ENCODE measurements at regions not wholly inside any gene's neighbourhood (a gene's known extent, or its start where the extent isn't known, plus 50 kb on each side); places are given as distances from the start of the nearest gene placed in this dataset.

DNA sequence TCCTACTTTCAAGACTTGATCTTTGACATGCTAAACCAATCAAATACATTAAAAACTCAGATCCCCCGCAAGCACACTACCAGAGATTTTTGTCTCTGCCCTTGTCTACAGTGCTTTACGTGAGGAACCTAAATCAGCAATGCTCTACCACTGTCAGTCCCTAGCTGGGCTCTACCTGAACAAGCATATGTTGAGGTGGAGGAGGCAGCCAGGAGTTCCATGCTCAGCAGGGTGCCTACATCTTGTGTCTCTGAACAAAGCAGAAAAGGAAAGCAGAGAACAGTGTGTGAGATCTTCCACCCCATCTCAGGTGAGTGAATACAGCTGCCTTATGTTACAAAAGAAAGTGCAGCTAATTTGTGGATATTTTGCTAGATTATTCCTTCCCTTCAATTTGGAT lies 255.0 kb downstream of the NDUFS4 start:
- DNase-seq (no peak), ATAC-seq (no peak)
- POLR2A ChIA-PET = no interaction called here
- Mint-ChIP-seq H3K27ac (no peak overlapping the region), H3K9me3 (no peaks in the 10 kb centered on the region), H3K27me3 (peaks cover 1% of the 10 kb centered on the region), H3K4me1 (ENCODE audit: low read depth) (no peaks in the 10 kb centered on the region), H3K36me3 (ENCODE audit: low read depth) (no peaks in the 10 kb centered on the region), H3K4me3 (no peak overlapping the region)
- intact Hi-C loops (cut with micrococcal nuclease) = no loop called here
- CTCF ChIA-PET = no interaction called here
- TF ChIP-seq, protein P1, sequence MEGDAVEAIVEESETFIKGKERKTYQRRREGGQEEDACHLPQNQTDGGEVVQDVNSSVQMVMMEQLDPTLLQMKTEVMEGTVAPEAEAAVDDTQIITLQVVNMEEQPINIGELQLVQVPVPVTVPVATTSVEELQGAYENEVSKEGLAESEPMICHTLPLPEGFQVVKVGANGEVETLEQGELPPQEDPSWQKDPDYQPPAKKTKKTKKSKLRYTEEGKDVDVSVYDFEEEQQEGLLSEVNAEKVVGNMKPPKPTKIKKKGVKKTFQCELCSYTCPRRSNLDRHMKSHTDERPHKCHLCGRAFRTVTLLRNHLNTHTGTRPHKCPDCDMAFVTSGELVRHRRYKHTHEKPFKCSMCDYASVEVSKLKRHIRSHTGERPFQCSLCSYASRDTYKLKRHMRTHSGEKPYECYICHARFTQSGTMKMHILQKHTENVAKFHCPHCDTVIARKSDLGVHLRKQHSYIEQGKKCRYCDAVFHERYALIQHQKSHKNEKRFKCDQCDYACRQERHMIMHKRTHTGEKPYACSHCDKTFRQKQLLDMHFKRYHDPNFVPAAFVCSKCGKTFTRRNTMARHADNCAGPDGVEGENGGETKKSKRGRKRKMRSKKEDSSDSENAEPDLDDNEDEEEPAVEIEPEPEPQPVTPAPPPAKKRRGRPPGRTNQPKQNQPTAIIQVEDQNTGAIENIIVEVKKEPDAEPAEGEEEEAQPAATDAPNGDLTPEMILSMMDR (IDR thresholded peaks at IDR 0.05) = no peak

DNA sequence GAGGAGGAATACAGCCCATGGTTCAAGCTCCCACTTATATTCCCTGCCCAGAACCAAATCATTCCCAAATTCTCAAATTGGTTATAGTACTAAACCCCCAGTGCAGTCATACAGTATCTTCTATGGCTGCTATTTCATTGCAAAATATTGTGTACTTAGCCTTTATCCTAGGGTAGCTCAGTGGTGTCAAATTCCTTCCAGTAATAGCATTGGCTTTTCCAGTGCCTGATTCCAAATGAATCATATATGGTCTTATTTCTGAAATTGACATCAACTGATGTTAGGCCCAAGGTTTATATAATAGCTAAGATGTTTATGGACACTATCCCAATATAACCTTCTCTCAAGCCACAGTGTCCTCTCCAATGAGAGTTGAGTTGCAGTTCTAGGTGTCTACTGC lies 256.7 kb downstream of the NDUFS4 start:
- Mint-ChIP-seq H3K27me3 (peaks cover 1% of the 10 kb centered on the region), H3K27ac (no peak overlapping the region), H3K36me3 (ENCODE audit: low read depth) (no peaks in the 10 kb centered on the region), H3K9me3 (no peaks in the 10 kb centered on the region), H3K4me1 (ENCODE audit: low read depth) (no peaks in the 10 kb centered on the region), H3K4me3 (no peak overlapping the region)
- no peak for DNase-seq
- TF ChIP-seq, protein P1 (IDR thresholded peaks at IDR 0.05) = no peak
- ATAC-seq = no peak
- ChIA-PET CTCF (no interaction called here), POLR2A (no interaction called here)
- intact Hi-C loops (cut with micrococcal nuclease) = no loop called here

DNA sequence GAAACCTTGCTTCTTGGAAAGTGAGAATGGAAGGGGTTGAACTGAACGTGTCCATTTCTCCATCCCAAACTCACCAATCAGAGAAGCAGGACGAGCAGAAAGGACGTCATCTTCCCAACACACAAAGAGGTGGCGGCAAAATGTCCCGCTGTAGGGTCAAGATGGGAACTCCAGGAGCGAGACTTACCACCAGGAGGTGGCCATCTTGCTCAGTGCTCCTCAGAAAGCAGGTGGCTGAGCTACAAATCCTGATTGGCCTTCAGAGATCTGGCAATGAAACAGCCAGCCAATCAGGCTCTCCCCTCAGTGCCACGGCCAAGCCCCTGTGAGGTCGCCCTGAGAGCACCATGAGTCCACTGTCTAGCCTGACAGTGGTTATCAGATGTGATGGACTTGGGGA lies 259.0 kb downstream of the NDUFS4 start:
- H3K4me1 Mint-ChIP-seq (ENCODE audit: low read depth) = no peaks in the 10 kb centered on the region
- ChIA-PET POLR2A (no interaction called here), CTCF (no interaction called here)
- H3K27me3 Mint-ChIP-seq = peaks cover 1% of the 10 kb centered on the region
- H3K4me3 Mint-ChIP-seq = no peak overlapping the region
- DNase-seq (no peak), ATAC-seq (no peak)
- TF ChIP-seq, protein P1 (IDR thresholded peaks at IDR 0.05) = no peak
- intact Hi-C loops (cut with micrococcal nuclease) = no loop called here
- H3K36me3 Mint-ChIP-seq (ENCODE audit: low read depth) = no peaks in the 10 kb centered on the region
- H3K9me3 Mint-ChIP-seq = no peaks in the 10 kb centered on the region
- no peak overlapping the region for H3K27ac Mint-ChIP-seq

DNA sequence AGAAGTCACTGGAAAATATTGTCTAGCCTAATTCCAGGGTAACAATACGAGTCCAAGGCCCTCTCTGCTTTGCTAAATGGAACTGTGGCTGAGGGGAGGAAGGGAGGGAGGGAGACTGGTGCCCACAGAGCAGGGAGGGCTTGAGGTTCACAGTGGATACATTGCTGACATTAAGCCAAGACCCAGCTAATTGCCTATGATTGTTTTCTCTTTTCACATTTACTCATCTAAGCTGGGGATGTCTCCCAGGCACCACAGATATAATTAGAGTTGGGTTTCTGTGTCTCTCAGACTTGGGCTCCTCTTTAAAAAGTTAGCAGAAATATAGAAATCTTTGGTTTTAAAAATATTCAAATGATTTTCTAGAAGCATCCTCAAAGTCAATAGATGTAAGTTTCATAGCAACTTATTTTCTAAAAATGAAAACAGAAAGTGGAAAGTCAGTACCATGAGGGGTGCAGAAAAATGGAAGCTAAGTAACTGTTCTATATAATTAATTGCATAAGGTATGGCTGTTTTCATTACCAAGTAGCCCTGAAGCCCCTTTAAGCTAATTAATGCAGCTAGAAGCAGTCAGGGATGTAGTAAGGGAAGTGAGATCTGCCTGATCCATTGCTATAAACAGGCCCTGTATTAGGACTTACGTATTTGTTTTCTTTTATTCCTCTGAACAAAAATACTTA lies 259.8 kb downstream of the NDUFS4 start:
- Mint-ChIP-seq H3K9me3 (no peaks in the 10 kb centered on the region), H3K4me1 (ENCODE audit: low read depth) (no peaks in the 10 kb centered on the region), H3K36me3 (ENCODE audit: low read depth) (no peaks in the 10 kb centered on the region), H3K27ac (no peak overlapping the region), H3K27me3 (peaks cover 1% of the 10 kb centered on the region), H3K4me3 (no peak overlapping the region)
- DNase-seq = no peak
- no peak for ATAC-seq
- POLR2A ChIA-PET = no interaction called here
- intact Hi-C loops (cut with micrococcal nuclease) = no loop called here
- CTCF ChIA-PET = no interaction called here
- TF ChIP-seq, protein P1 (IDR thresholded peaks at IDR 0.05) = no peak

DNA sequence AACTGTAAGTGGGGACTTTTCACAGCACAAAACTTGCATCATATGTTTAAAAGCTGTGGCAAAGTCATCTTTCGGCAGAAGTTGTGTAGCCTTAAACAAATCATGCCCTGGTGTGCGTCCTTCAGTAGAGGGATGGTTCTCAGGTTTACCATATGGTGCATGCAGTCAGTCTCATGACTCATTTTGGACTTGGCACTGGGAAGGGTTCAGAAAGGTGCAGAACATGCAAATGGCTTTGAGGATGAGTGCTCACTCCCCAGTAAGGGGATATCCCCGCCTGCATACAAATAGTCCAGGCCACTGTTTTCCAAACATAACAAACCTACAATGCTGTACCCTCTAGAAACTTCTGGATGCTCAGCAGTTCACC lies 260.3 kb downstream of the NDUFS4 start:
- no peaks in the 10 kb centered on the region for H3K36me3 Mint-ChIP-seq (ENCODE audit: low read depth)
- CTCF ChIA-PET = no interaction called here
- H3K27me3 Mint-ChIP-seq = peaks cover 1% of the 10 kb centered on the region
- no peak for DNase-seq
- intact Hi-C loops (cut with micrococcal nuclease) = no loop called here
- TF ChIP-seq, protein P1 (IDR thresholded peaks at IDR 0.05) = no peak
- H3K4me1 Mint-ChIP-seq (ENCODE audit: low read depth) = no peaks in the 10 kb centered on the region
- no peak for ATAC-seq
- no peaks in the 10 kb centered on the region for H3K9me3 Mint-ChIP-seq
- no peak overlapping the region for H3K27ac Mint-ChIP-seq
- POLR2A ChIA-PET = no interaction called here
- no peak overlapping the region for H3K4me3 Mint-ChIP-seq
